DOHH2 (cell line): ENCODE measurements at regions not wholly inside any gene's neighbourhood (a gene's known extent, or its start where the extent isn't known, plus 50 kb on each side); places are given as distances from the start of the nearest gene placed in this dataset.

Experiments
- EZH2phosphoT487 ChIP-seq: fragments of 200-600 bp; sonication (generic); IDR thresholded peaks from 2 replicates; pipeline ENCODE4 v1.6.1; 2017; ENCODE audit warnings: borderline replicate concordance, mild to moderate bottlenecking, antibody characterized with exemption, low read length, moderate library complexity, mixed read lengths
- TF ChIP-seq, protein P1 (sequence below): fragments of 200-600 bp; sonication (generic); IDR thresholded peaks from one replicate; pipeline ENCODE4 v1.5.1; 2014; ENCODE audit warnings: antibody characterized with exemption, mild to moderate bottlenecking, low read depth, low read length; ENCODE audit not compliant: poor library complexity, severe bottlenecking

DNA sequence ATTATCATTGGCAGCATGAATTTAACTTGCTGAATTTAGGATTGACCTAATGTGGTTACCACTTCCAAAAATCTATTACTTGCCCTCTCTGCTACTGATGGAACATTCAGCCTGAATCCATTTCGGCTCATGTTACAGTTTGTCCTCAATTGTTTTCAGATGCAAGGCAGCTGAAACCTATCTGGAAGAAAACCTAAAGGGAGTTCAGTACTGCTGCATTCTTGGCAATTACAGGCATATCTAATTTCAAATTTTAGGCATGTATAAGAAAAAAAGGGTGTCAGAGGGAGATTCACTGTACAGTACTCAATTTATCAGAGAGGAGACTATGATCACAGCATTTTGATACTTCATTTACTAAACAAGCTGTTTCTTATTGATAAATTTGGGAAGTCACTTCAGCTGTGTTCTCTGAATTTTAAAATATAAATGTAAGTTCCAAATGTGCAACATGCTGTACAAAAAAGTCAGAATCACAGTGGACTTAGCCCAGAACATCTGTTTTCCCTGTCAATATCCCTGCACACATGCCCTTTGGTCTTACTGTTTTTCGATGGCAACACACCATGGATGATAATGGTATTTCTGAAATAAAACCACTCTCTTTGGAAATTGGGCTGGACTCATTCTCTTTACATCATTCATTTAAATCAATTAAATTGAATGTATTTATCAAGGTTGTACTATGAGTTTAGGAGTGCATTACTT is 651.6 kb upstream of the ADGRL4 start:
- TF ChIP-seq, protein P1, sequence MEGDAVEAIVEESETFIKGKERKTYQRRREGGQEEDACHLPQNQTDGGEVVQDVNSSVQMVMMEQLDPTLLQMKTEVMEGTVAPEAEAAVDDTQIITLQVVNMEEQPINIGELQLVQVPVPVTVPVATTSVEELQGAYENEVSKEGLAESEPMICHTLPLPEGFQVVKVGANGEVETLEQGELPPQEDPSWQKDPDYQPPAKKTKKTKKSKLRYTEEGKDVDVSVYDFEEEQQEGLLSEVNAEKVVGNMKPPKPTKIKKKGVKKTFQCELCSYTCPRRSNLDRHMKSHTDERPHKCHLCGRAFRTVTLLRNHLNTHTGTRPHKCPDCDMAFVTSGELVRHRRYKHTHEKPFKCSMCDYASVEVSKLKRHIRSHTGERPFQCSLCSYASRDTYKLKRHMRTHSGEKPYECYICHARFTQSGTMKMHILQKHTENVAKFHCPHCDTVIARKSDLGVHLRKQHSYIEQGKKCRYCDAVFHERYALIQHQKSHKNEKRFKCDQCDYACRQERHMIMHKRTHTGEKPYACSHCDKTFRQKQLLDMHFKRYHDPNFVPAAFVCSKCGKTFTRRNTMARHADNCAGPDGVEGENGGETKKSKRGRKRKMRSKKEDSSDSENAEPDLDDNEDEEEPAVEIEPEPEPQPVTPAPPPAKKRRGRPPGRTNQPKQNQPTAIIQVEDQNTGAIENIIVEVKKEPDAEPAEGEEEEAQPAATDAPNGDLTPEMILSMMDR: no peak
- TF ChIP-seq EZH2phosphoT487: no peak
